HepG2 (cell line): ENCODE measurements at regions not wholly inside any gene's neighbourhood (a gene's known extent, or its start where the extent isn't known, plus 50 kb on each side); places are given as distances from the start of the nearest gene placed in this dataset.

Experiments
- ATAC-seq: fragments of 200-7000 bp; cut with Tn5 transposase; 3 replicates; pipeline ENCODE4 v1.9.1; 2020; ENCODE audit warnings: mild to moderate bottlenecking, moderate library complexity
- BruUV-seq: library from RNA; stranded (reverse); fragments of 400-500 nt; replicated peaks from 2 replicates; lab custom pipeline; 2021; lab: Mats Ljungman, UMichigan
- CTCF ChIA-PET: fragments of 300-600 bp; formaldehyde crosslinking; extraction: SDS; loops from one replicate; lab custom pipeline; 2021; ENCODE audit warnings: low total read pairs, inconsistent platforms, low intra/inter-chr PET ratio; lab: Yijun Ruan, JAX
- POLR2A ChIA-PET: fragments of 350-600 bp; sonication (Branson Sonifier 250); formaldehyde crosslinking; loops from one replicate; lab custom pipeline; 2020; ENCODE audit warnings: antibody characterized with exemption, inconsistent platforms; lab: Yijun Ruan, JAX
- DNase-seq: peaks from one replicate; pipeline ENCODE4 v3.0.0-alpha.2; 2015; ENCODE audit warnings: low spot score
- FAIRE-seq: peaks from 3 replicates; lab custom pipeline; 2011; peaks lifted over from hg19 to GRCh38; lab: Jason Lieb, UNC
- H2AFZ ChIP-seq: one replicate; pipeline ENCODE4 v1.6.1; 2011; ENCODE audit warnings: low read length, inconsistent platforms
- H3K27ac ChIP-seq: fragments of 300-600 bp; 3 replicates; pipeline ENCODE4 v1.8.0; 2011; ENCODE audit warnings: mixed run types, mild to moderate bottlenecking, mixed read lengths, low read length, inconsistent platforms; ENCODE audit not compliant: insufficient read depth; ENCODE audit errors: extremely low read length
- H3K27me3 ChIP-seq, 2 experiments: fragments of 200-600 bp in 1 of 2; 2 replicates in 1 of 2; 3 replicates in 1 of 2; pipeline versions ENCODE4 v1.6.0 to v1.8.0; 2011; ENCODE audit warnings: low read length in 2 of 2, mild to moderate bottlenecking in 2 of 2, moderate library complexity in 2 of 2, inconsistent platforms in 1 of 2; ENCODE audit not compliant: insufficient read depth in 2 of 2, control insufficient read depth in 1 of 2
- H3K36me3 ChIP-seq, 2 experiments: fragments of 200-600 bp in 1 of 2; replicated peaks in 1 of 2; 2 replicates in 1 of 2; 3 replicates in 1 of 2; pipeline versions ENCODE4 v1.5.1 to v1.8.0; 2011; ENCODE audit warnings: low read length in 2 of 2, inconsistent platforms in 1 of 2; ENCODE audit not compliant: insufficient read depth in 2 of 2, control insufficient read depth in 1 of 2
- H3K4me1 ChIP-seq: 2 replicates; pipeline ENCODE4 v1.5.1; 2012; ENCODE audit warnings: low read length, inconsistent platforms; ENCODE audit not compliant: insufficient read depth
- H3K4me2 ChIP-seq: 2 replicates; pipeline ENCODE4 v1.6.0; 2011; ENCODE audit warnings: low read depth, low read length, inconsistent platforms
- H3K4me3 ChIP-seq, 3 experiments: fragments of 200-600 bp in 1 of 3; sonication (generic), shearing (Covaris generic) in 1 of 3; replicated peaks in 1 of 3; 2 replicates each; pipeline ENCODE4 v1.5.1; 2011 to 2016; ENCODE audit warnings: low read length in 3 of 3, inconsistent platforms in 2 of 3, low read depth in 2 of 3, mild to moderate bottlenecking in 2 of 3, control low read depth in 1 of 3, mixed read lengths in 1 of 3; ENCODE audit not compliant: insufficient read depth in 1 of 3
- H3K79me2 ChIP-seq: one replicate; pipeline ENCODE4 v1.6.1; 2011; ENCODE audit warnings: low read length, inconsistent platforms; ENCODE audit not compliant: insufficient read depth
- H3K9ac ChIP-seq: 2 replicates; pipeline ENCODE4 v1.6.0; 2011; ENCODE audit warnings: mild to moderate bottlenecking, low read depth, low read length, inconsistent platforms; ENCODE audit not compliant: insufficient read depth
- H3K9me3 ChIP-seq: 2 replicates; pipeline ENCODE4 v1.5.1; 2012; ENCODE audit warnings: mild to moderate bottlenecking, low read length
- H4K20me1 ChIP-seq: 2 replicates; pipeline ENCODE4 v1.6.0; 2011; ENCODE audit warnings: inconsistent platforms, mild to moderate bottlenecking, low read length, moderate library complexity; ENCODE audit not compliant: insufficient read depth
- CCAR2 ChIP-seq: fragments of 200-400 bp; formaldehyde crosslinking; optimal IDR thresholded peaks from 2 replicates; pipeline ENCODE3; 2018; ENCODE audit warnings: low read depth, mild to moderate bottlenecking, low read length, moderate library complexity
- DMTF1 ChIP-seq: sonication (generic); formaldehyde crosslinking; IDR thresholded peaks from 2 replicates; pipeline ENCODE4 v1.4.0; 2020; ENCODE audit warnings: mild to moderate bottlenecking, missing genetic modification reagents
- FOXP1 ChIP-seq, 2 experiments: fragments of 450-650 bp in 1 of 2; IDR thresholded peaks; 2 replicates each; pipeline ENCODE4 v1.6.1; 2017 to 2018; ENCODE audit warnings: antibody characterized with exemption in 1 of 2
- RFXANK ChIP-seq: IDR thresholded peaks from 2 replicates; pipeline ENCODE4 v1.6.1; 2016
- TFE3 ChIP-seq: IDR thresholded peaks from 2 replicates; pipeline ENCODE4 v1.6.1; 2016
- ZNF276 ChIP-seq: sonication (generic); formaldehyde crosslinking; IDR thresholded peaks from 2 replicates; pipeline ENCODE4 v1.4.0; 2020; ENCODE audit warnings: mild to moderate bottlenecking, low read depth, missing genetic modification reagents
- ZNF484 ChIP-seq: sonication (generic); formaldehyde crosslinking; IDR thresholded peaks from 2 replicates; pipeline ENCODE4 v1.5.1; 2020; ENCODE audit warnings: mild to moderate bottlenecking, low read depth, missing genetic modification reagents, borderline replicate concordance
- WGBS: methylation state at CpG from one replicate; pipeline ENCODE4 v1.1.6; 2017; ENCODE audit warnings: low lambda C conversion rate; 5-methylcytosine and 5-hydroxymethylcytosine counted together
- in situ Hi-C: cut with HindIII; loops from 2 replicates; pipeline ENCODE4 v1.10.0; 2017; ENCODE audit warnings: low pct_unique_long_range_greater_than_20kb; ENCODE audit not compliant: extremely low pct_ligation_motif_present
- intact Hi-C: fragments of 100-400 bp; cut with micrococcal nuclease; formaldehyde crosslinking; loops from one replicate; pipeline ENCODE4 v1.10.0; 2022; ENCODE audit not compliant: unreplicated experiment

GRCh38 chr3:28907616-28908015, 373.3 kb upstream of the RBMS3 start:
- DNase-seq (no peak), ATAC-seq (no peak), FAIRE-seq (no peak)
- no peak overlapping the region for H3K27ac ChIP-seq
- H2AFZ ChIP-seq, result no peak overlapping the region
- no peaks in the 10 kb centered on the region for H3K4me1 ChIP-seq
- H4K20me1 ChIP-seq, result no peaks in the 10 kb centered on the region
- no peak overlapping the region for H3K4me2 ChIP-seq
- H3K36me3 ChIP-seq, result no peaks in the 10 kb centered on the region
- H3K4me3 ChIP-seq, result no peak overlapping the region
- H3K9ac ChIP-seq, result no peak overlapping the region
- WGBS, result 17% methylated on average over 3 of the region's 3 CpGs
- no peaks in the 10 kb centered on the region for H3K27me3 ChIP-seq
- H3K79me2 ChIP-seq, result no peaks in the 10 kb centered on the region
- H3K9me3 ChIP-seq, result no peaks in the 10 kb centered on the region; the same call in 1 of the 2 replicates
- BruUV-seq, result no TSS peak
- in situ Hi-C loops (no loop called here), intact Hi-C loops (no loop called here)
- POLR2A ChIA-PET, result no interaction called here
- TF ChIP-seq RFXANK (no peak), DMTF1 (no peak), ZNF484 (CRISPR knock-in tag) (no peak), CCAR2 (no peak), TFE3 (CRISPR knock-in tag) (no peak), ZNF276 (CRISPR knock-in tag) (no peak), FOXP1 (IDR thresholded peaks at IDR 0.05) (no peak), FOXP1 (CRISPR knock-in tag; IDR thresholded peaks at IDR 0.05) (no peak)
- CTCF ChIA-PET, result no interaction called here
